Stimulated activated CD4-positive, alpha-beta T cell treated with anti-CD3 and anti-CD28 coated beads, Interleukin-4, amount 100 ng/mL, for 48 hours (primary cell): ENCODE measurements at regions not wholly inside any gene's neighbourhood (a gene's known extent, or its start where the extent isn't known, plus 50 kb on each side); places are given as distances from the start of the nearest gene placed in this dataset.
"Not testable (repeated sequence)": the region's sequence is repeated elsewhere in the genome, so short reads cannot be mapped to it uniquely, and the experiment has no call there.

Experiments
- DNase-seq, 2 donors: peaks; one replicate each; pipeline ENCODE4 v3.0.0-alpha.2; 2020; ENCODE audit warnings: low read depth in 2 of 2

GRCh38 chr7:149930374-149931068, 56.8 kb downstream of the ATP6V0E2 start:
- not testable (repeated sequence) for DNase-seq

GRCh38 chr7:149933776-149934175, 60.0 kb downstream of the ATP6V0E2 start:
- not testable (repeated sequence) for DNase-seq

- DNase-seq, result not testable (repeated sequence)
Measured at GRCh38 chr7:149947346-149947745, 73.6 kb downstream of the ATP6V0E2 start.

- DNase-seq, result not testable (repeated sequence)
Measured at GRCh38 chr7:149948444-149948843, 74.7 kb downstream of the ATP6V0E2 start.

GRCh38 chr7:149949863-149950577, 76.3 kb downstream of the ATP6V0E2 start:
- not testable (repeated sequence) for DNase-seq

- DNase-seq, result not testable (repeated sequence)
Measured at GRCh38 chr7:149950578-149950924, 76.8 kb downstream of the ATP6V0E2 start.

GRCh38 chr7:149951579-149951978, 77.8 kb downstream of the ATP6V0E2 start:
- not testable (repeated sequence) for DNase-seq

GRCh38 chr7:149958880-149959279, 85.1 kb downstream of the ATP6V0E2 start:
- DNase-seq, result not testable (repeated sequence)

GRCh38 chr7:149960863-149961262, 87.1 kb downstream of the ATP6V0E2 start:
- not testable (repeated sequence) for DNase-seq

GRCh38 chr7:149961878-149962277, 88.1 kb downstream of the ATP6V0E2 start:
- not testable (repeated sequence) for DNase-seq

- not testable (repeated sequence) for DNase-seq
Measured at GRCh38 chr7:149962685-149963319, 89.0 kb downstream of the ATP6V0E2 start.

GRCh38 chr7:149963985-149964384, 90.2 kb downstream of the ATP6V0E2 start:
- not testable (repeated sequence) for DNase-seq

- DNase-seq, result not testable (repeated sequence)
Measured at GRCh38 chr7:149966444-149966843, 92.7 kb downstream of the ATP6V0E2 start.

GRCh38 chr7:149972977-149973376, 99.2 kb downstream of the ATP6V0E2 start:
- DNase-seq, result not testable (repeated sequence)

GRCh38 chr7:149973681-149974080, 99.9 kb downstream of the ATP6V0E2 start:
- DNase-seq, result not testable (repeated sequence)

- DNase-seq, result not testable (repeated sequence)
Measured at GRCh38 chr7:149975608-149976007, 101.8 kb downstream of the ATP6V0E2 start.

GRCh38 chr7:149978537-149978936, 104.8 kb downstream of the ATP6V0E2 start:
- DNase-seq, result not testable (repeated sequence)

GRCh38 chr7:149978944-149979343, 105.2 kb downstream of the ATP6V0E2 start:
- DNase-seq, result not testable (repeated sequence)

GRCh38 chr7:149982537-149983112, 108.9 kb downstream of the ATP6V0E2 start:
- DNase-seq, result not testable (repeated sequence)

GRCh38 chr7:149986866-149987265, 113.1 kb downstream of the ATP6V0E2 start:
- not testable (repeated sequence) for DNase-seq

GRCh38 chr7:149991652-149992302, 118.0 kb downstream of the ATP6V0E2 start:
- not testable (repeated sequence) for DNase-seq

- DNase-seq, result not testable (repeated sequence)
Measured at GRCh38 chr7:149992366-149992765, 118.6 kb downstream of the ATP6V0E2 start.
